ENCODE measurements at regions not wholly inside any gene's neighbourhood (a gene's known extent, or its start where the extent isn't known, plus 50 kb on each side); places are given as distances from the start of the nearest gene placed in this dataset.
"Not testable (repeated sequence)": the region's sequence is repeated elsewhere in the genome, so short reads cannot be mapped to it uniquely, and the experiment has no call there.

- peak; percentile 39 to 40 for DNase-seq (ENCODE audit: low read depth in 2 of 2)
Observed at GRCh38 chr3:145015253-145015652, 1043.6 kb downstream of the DIPK2A start.

GRCh38 chr3:145017959-145018358, 1046.3 kb downstream of the DIPK2A start:
- DNase-seq (ENCODE audit: low read depth in 2 of 2), result no peak

- no peak for DNase-seq (ENCODE audit: low read depth in 2 of 2)
Observed at GRCh38 chr3:145022447-145022846, 1050.8 kb downstream of the DIPK2A start.

GRCh38 chr3:145024700-145025099, 1053.1 kb downstream of the DIPK2A start:
- DNase-seq (ENCODE audit: low read depth in 2 of 2), result no peak

GRCh38 chr3:145027186-145027585, 1055.6 kb downstream of the DIPK2A start:
- not testable (repeated sequence) for DNase-seq (ENCODE audit: low read depth in 2 of 2)

- DNase-seq (ENCODE audit: low read depth in 2 of 2), result no peak
Observed at GRCh38 chr3:145032791-145033190, 1061.2 kb downstream of the DIPK2A start.

GRCh38 chr3:145035682-145036081, 1064.1 kb downstream of the DIPK2A start:
- DNase-seq (ENCODE audit: low read depth in 2 of 2), result no peak

- DNase-seq (ENCODE audit: low read depth in 2 of 2), result not testable (repeated sequence)
Observed at GRCh38 chr3:145054055-145054454, 1082.4 kb downstream of the DIPK2A start.

GRCh38 chr3:145055375-145056076, 1083.9 kb downstream of the DIPK2A start:
- no peak for DNase-seq (ENCODE audit: low read depth in 2 of 2)

GRCh38 chr3:145058483-145058882, 1086.9 kb downstream of the DIPK2A start:
- DNase-seq (ENCODE audit: low read depth in 2 of 2), result no peak

- no peak for DNase-seq (ENCODE audit: low read depth in 2 of 2)
Observed at GRCh38 chr3:145063616-145064015, 1092.0 kb downstream of the DIPK2A start.

- no peak for DNase-seq (ENCODE audit: low read depth in 2 of 2)
Observed at GRCh38 chr3:145070795-145071194, 1090.2 kb downstream of the PLOD2 start.

- DNase-seq (ENCODE audit: low read depth in 2 of 2), result no peak
Observed at GRCh38 chr3:145079436-145079835, 1081.5 kb downstream of the PLOD2 start.

- DNase-seq (ENCODE audit: low read depth in 2 of 2), result no peak
Observed at GRCh38 chr3:145087038-145087437, 1073.9 kb downstream of the PLOD2 start.

GRCh38 chr3:145088917-145089316, 1072.1 kb downstream of the PLOD2 start:
- DNase-seq (ENCODE audit: low read depth in 2 of 2), result no peak

GRCh38 chr3:145089337-145089736, 1071.6 kb downstream of the PLOD2 start:
- no peak for DNase-seq (ENCODE audit: low read depth in 2 of 2)

- peak; percentile 25 to 32 for DNase-seq (ENCODE audit: low read depth in 2 of 2)
Observed at GRCh38 chr3:145094355-145094941, 1066.5 kb downstream of the PLOD2 start.

GRCh38 chr3:145111141-145111540, 1049.8 kb downstream of the PLOD2 start:
- DNase-seq (ENCODE audit: low read depth in 2 of 2), result not testable (repeated sequence)

GRCh38 chr3:145116769-145117168, 1044.2 kb downstream of the PLOD2 start:
- DNase-seq (ENCODE audit: low read depth in 2 of 2), result no peak

- no peak for DNase-seq (ENCODE audit: low read depth in 2 of 2)
Observed at GRCh38 chr3:145118303-145118702, 1042.7 kb downstream of the PLOD2 start.

GRCh38 chr3:145124900-145125678, 1035.9 kb downstream of the PLOD2 start:
- DNase-seq (ENCODE audit: low read depth in 2 of 2), result no peak

GRCh38 chr3:145133281-145133680, 1027.7 kb downstream of the PLOD2 start:
- DNase-seq (ENCODE audit: low read depth in 2 of 2), result no peak

- no peak for DNase-seq (ENCODE audit: low read depth in 2 of 2)
Observed at GRCh38 chr3:145134738-145135137, 1026.2 kb downstream of the PLOD2 start.
